ENCODE measurements at regions not wholly inside any gene's neighbourhood (a gene's known extent, or its start where the extent isn't known, plus 50 kb on each side); places are given as distances from the start of the nearest gene placed in this dataset.
"Not testable (repeated sequence)": the region's sequence is repeated elsewhere in the genome, so short reads cannot be mapped to it uniquely, and the experiment has no call there.

GRCh38 chr5:58198330-58198729 is 261.6 kb downstream of the PLK2 start:
- no peak for DNase-seq

GRCh38 chr5:58197875-58198274 is 262.0 kb downstream of the PLK2 start:
- DNase-seq, result no peak

GRCh38 chr5:58191443-58191842 is 268.4 kb downstream of the PLK2 start:
- no peak for DNase-seq

GRCh38 chr5:58188262-58188651 is 271.6 kb downstream of the PLK2 start:
- DNase-seq, result no peak

GRCh38 chr5:58187432-58188261 is 272.2 kb downstream of the PLK2 start:
- DNase-seq, result no peak

- DNase-seq, result no peak
Observed at GRCh38 chr5:58185801-58186200, 274.1 kb downstream of the PLK2 start.

GRCh38 chr5:58185397-58185796 is 274.5 kb downstream of the PLK2 start:
- no peak for DNase-seq

- DNase-seq, result no peak
Observed at GRCh38 chr5:58184910-58185309, 275.0 kb downstream of the PLK2 start.

- DNase-seq, result no peak
Observed at GRCh38 chr5:58183786-58184085, 276.1 kb downstream of the PLK2 start.

GRCh38 chr5:58183078-58183785 is 276.7 kb downstream of the PLK2 start:
- DNase-seq, result no peak

GRCh38 chr5:58182287-58182841 is 277.5 kb downstream of the PLK2 start:
- no peak for DNase-seq

- DNase-seq, result no peak
Observed at GRCh38 chr5:58181578-58182286, 278.2 kb downstream of the PLK2 start.

GRCh38 chr5:58172946-58173345 is 286.9 kb downstream of the PLK2 start:
- no peak for DNase-seq

GRCh38 chr5:58165152-58165551 is 294.7 kb downstream of the PLK2 start:
- DNase-seq, result no peak

GRCh38 chr5:58161889-58162288 is 298.0 kb downstream of the PLK2 start:
- DNase-seq, result not testable (repeated sequence)

GRCh38 chr5:58156973-58157701 is 302.7 kb downstream of the PLK2 start:
- DNase-seq, result no peak

- no peak for DNase-seq
Observed at GRCh38 chr5:58156361-58156760, 303.5 kb downstream of the PLK2 start.

GRCh38 chr5:58153255-58153654 is 306.6 kb downstream of the PLK2 start:
- DNase-seq, result peak in 1 of 5 donors; percentile 14

GRCh38 chr5:58151414-58151813 is 308.5 kb downstream of the PLK2 start:
- no peak for DNase-seq

- no peak for DNase-seq
Observed at GRCh38 chr5:58150926-58151325, 309.0 kb downstream of the PLK2 start.

GRCh38 chr5:58149746-58150145 is 310.1 kb downstream of the PLK2 start:
- no peak for DNase-seq

GRCh38 chr5:58149345-58149744 is 310.5 kb downstream of the PLK2 start:
- DNase-seq, result no peak

Data from T-helper 1 cell (primary cell).